GM12874 (cell line): ENCODE measurements at regions not wholly inside any gene's neighbourhood (a gene's known extent, or its start where the extent isn't known, plus 50 kb on each side); places are given as distances from the start of the nearest gene placed in this dataset.

Experiments used
- CTCF ChIP-seq: IDR thresholded peaks from 2 replicates; pipeline ENCODE4 v1.5.1; 2011; ENCODE audit warnings: low read depth, mild to moderate bottlenecking, control low read depth, low read length, moderate library complexity; ENCODE audit not compliant: insufficient read depth

- no peak for TF ChIP-seq CTCF
These were observed 191.8 kb upstream of the SPOPL start for GRCh38 chr2:138309760-138310159.

GRCh38 chr2:138312061-138312460, 189.5 kb upstream of the SPOPL start:
- no peak for TF ChIP-seq CTCF

- no peak for TF ChIP-seq CTCF
These were observed 182.0 kb upstream of the SPOPL start for GRCh38 chr2:138319616-138320015.

- no peak for TF ChIP-seq CTCF
These were observed 180.1 kb upstream of the SPOPL start for GRCh38 chr2:138321458-138321857.

- TF ChIP-seq CTCF, result no peak
These were observed 178.0 kb upstream of the SPOPL start for GRCh38 chr2:138323382-138324067.

GRCh38 chr2:138324068-138324771, 177.3 kb upstream of the SPOPL start:
- TF ChIP-seq CTCF, result no peak

- no peak for TF ChIP-seq CTCF
These were observed 173.6 kb upstream of the SPOPL start for GRCh38 chr2:138327967-138328366.
